ENCODE measurements at regions not wholly inside any gene's neighbourhood (a gene's known extent, or its start where the extent isn't known, plus 50 kb on each side); places are given as distances from the start of the nearest gene placed in this dataset.

GRCh38 chr5:7181841-7182240 is 214.1 kb upstream of the ADCY2 start:
- H3K4me1 Mint-ChIP-seq, result peaks cover under 1% of the 10 kb centered on the region; the same call in 1 of the 2 replicates
- no peak overlapping the region for H3K4me3 Mint-ChIP-seq
- ChIA-PET CTCF (no interaction called here), POLR2A (no interaction called here)
- no peak for DNase-seq (ENCODE audit: low spot score)
- no peak for ATAC-seq
- no peaks in the 10 kb centered on the region for H3K36me3 Mint-ChIP-seq
- no peak overlapping the region for H3K27ac Mint-ChIP-seq
- H3K27me3 Mint-ChIP-seq (ENCODE audit: low read depth), result no peaks in the 10 kb centered on the region
- no peaks in the 10 kb centered on the region for H3K9me3 Mint-ChIP-seq
- TF ChIP-seq RELA (CRISPR knock-in tag; IDR thresholded peaks at IDR 0.05; ENCODE audit: borderline replicate concordance) (no peak), USF2 (CRISPR knock-in tag; IDR thresholded peaks at IDR 0.05) (no peak), ATF1 (CRISPR knock-in tag; IDR thresholded peaks at IDR 0.05) (no peak), USF1 (CRISPR knock-in tag; IDR thresholded peaks at IDR 0.05) (no peak), KAT7 (CRISPR knock-in tag; IDR thresholded peaks at IDR 0.05; ENCODE audit: borderline replicate concordance) (no peak), PRDM15 (CRISPR knock-in tag; IDR thresholded peaks at IDR 0.05) (no peak), ZNF416 (CRISPR knock-in tag; IDR thresholded peaks at IDR 0.05) (no peak), ATF2 (CRISPR knock-in tag; IDR thresholded peaks at IDR 0.05; ENCODE audit: borderline replicate concordance, low read depth) (no peak), ZNF232 (CRISPR knock-in tag; IDR thresholded peaks at IDR 0.05) (no peak), FOXK1 (CRISPR knock-in tag; IDR thresholded peaks at IDR 0.05) (no peak), TP53 (CRISPR knock-in tag; IDR thresholded peaks at IDR 0.05) (no peak), NR1H2 (CRISPR knock-in tag; IDR thresholded peaks at IDR 0.05) (no peak), PREB (CRISPR knock-in tag; IDR thresholded peaks at IDR 0.05; ENCODE audit: borderline replicate concordance) (no peak), FOXP4 (CRISPR knock-in tag; IDR thresholded peaks at IDR 0.05) (no peak), ZBTB21 (CRISPR knock-in tag; IDR thresholded peaks at IDR 0.05; ENCODE audit: borderline replicate concordance) (no peak), CBFB (CRISPR knock-in tag; IDR thresholded peaks at IDR 0.05; ENCODE audit: low read depth) (no peak)

- no peaks in the 10 kb centered on the region for H3K36me3 Mint-ChIP-seq
- ATAC-seq, result no peak
- DNase-seq (ENCODE audit: low spot score), result no peak
- no peak overlapping the region for H3K27ac Mint-ChIP-seq
- peaks cover 3% of the 10 kb centered on the region; the same call in 1 of the 2 replicates for H3K4me1 Mint-ChIP-seq
- POLR2A ChIA-PET, result no interaction called here
- no peaks in the 10 kb centered on the region for H3K27me3 Mint-ChIP-seq (ENCODE audit: low read depth)
- CTCF ChIA-PET, result no interaction called here
- H3K4me3 Mint-ChIP-seq, result no peak overlapping the region
- no peaks in the 10 kb centered on the region for H3K9me3 Mint-ChIP-seq
- TF ChIP-seq NR2C2 (CRISPR knock-in tag; IDR thresholded peaks at IDR 0.05), result no peak
- TF ChIP-seq TP53 (CRISPR knock-in tag; IDR thresholded peaks at IDR 0.05), result no peak
- TF ChIP-seq ATF2 (CRISPR knock-in tag; IDR thresholded peaks at IDR 0.05; ENCODE audit: borderline replicate concordance, low read depth), result no peak
- TF ChIP-seq KAT7 (CRISPR knock-in tag; IDR thresholded peaks at IDR 0.05; ENCODE audit: borderline replicate concordance), result no peak
- no peak for TF ChIP-seq ELF4 (CRISPR knock-in tag; IDR thresholded peaks at IDR 0.05; ENCODE audit: low read depth)
- no peak for TF ChIP-seq ATF1 (CRISPR knock-in tag; IDR thresholded peaks at IDR 0.05)
- no peak for TF ChIP-seq ZNF263 (CRISPR knock-in tag; IDR thresholded peaks at IDR 0.05; ENCODE audit: low read depth)
- TF ChIP-seq GRHL2 (CRISPR knock-in tag; IDR thresholded peaks at IDR 0.05; ENCODE audit: insufficient replicate concordance, severe bottlenecking), result no peak
- no peak for TF ChIP-seq NFE2L1 (CRISPR knock-in tag; IDR thresholded peaks at IDR 0.05)
- no peak for TF ChIP-seq ZNF232 (CRISPR knock-in tag; IDR thresholded peaks at IDR 0.05)
Observed at GRCh38 chr5:7185742-7186141, 210.2 kb upstream of the ADCY2 start.
